Endothelial cell (in vitro differentiated cells): ENCODE measurements at regions not wholly inside any gene's neighbourhood (a gene's known extent, or its start where the extent isn't known, plus 50 kb on each side); places are given as distances from the start of the nearest gene placed in this dataset.

ENCODE experiments used
- DNase-seq: peaks from one replicate; pipeline ENCODE4 v3.0.0; 2021; ENCODE audit warnings: low spot score
- H3K27ac Mint-ChIP-seq: one replicate; pipeline ENCODE4 v1.8.0; 2021; ENCODE audit warnings: mixed read lengths, inconsistent platforms; ENCODE audit not compliant: unreplicated experiment
- H3K27me3 Mint-ChIP-seq: one replicate; pipeline ENCODE4 v1.8.0; 2021; ENCODE audit warnings: mild to moderate bottlenecking, moderate library complexity, mixed read lengths, inconsistent platforms; ENCODE audit not compliant: unreplicated experiment
- H3K36me3 Mint-ChIP-seq: one replicate; pipeline ENCODE4 v1.8.0; 2021; ENCODE audit warnings: mild to moderate bottlenecking, low read depth, mixed read lengths, inconsistent platforms; ENCODE audit not compliant: unreplicated experiment
- H3K4me1 Mint-ChIP-seq: one replicate; pipeline ENCODE4 v1.8.0; 2021; ENCODE audit warnings: mild to moderate bottlenecking, mixed read lengths, inconsistent platforms; ENCODE audit not compliant: unreplicated experiment
- H3K4me3 Mint-ChIP-seq: one replicate; pipeline ENCODE4 v1.8.0; 2021; ENCODE audit warnings: mild to moderate bottlenecking, mixed read lengths, inconsistent platforms; ENCODE audit not compliant: unreplicated experiment
- H3K9me3 Mint-ChIP-seq: one replicate; pipeline ENCODE4 v1.8.0; 2021; ENCODE audit warnings: mixed read lengths, inconsistent platforms; ENCODE audit not compliant: unreplicated experiment
- TF ChIP-seq, protein P1 (sequence below): fragments of 200-600 bp; sonication (generic); IDR thresholded peaks from one replicate; pipeline ENCODE4 v1.5.0; 2021; ENCODE audit warnings: antibody characterized with exemption; ENCODE audit not compliant: unreplicated experiment

DNA sequence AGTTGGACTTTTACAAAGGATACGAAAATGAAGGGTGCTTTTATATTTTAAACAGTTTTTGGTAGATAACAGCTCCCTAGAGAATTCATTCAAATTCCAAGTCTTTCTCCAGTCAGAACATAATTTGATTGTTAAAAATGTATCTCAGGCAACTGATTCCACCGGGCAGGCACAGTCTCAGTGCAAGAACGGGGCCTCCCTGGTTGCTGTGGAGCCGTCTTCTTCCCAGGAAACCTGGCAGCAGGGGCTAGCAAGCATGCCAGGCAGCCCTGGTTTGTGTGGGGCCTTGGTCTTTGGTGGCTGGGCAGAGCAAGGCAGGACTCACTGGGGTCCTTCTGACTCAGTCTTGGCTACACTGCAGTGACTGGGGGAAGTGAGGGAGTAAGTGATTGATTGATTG, 143.5 kb downstream of the NXNL2 start:
- Mint-ChIP-seq H3K27ac (no peak overlapping the region), H3K4me1 (no peaks in the 10 kb centered on the region), H3K36me3 (no peaks in the 10 kb centered on the region), H3K9me3 (no peaks in the 10 kb centered on the region), H3K27me3 (no peaks in the 10 kb centered on the region), H3K4me3 (no peak overlapping the region)
- TF ChIP-seq, protein P1, sequence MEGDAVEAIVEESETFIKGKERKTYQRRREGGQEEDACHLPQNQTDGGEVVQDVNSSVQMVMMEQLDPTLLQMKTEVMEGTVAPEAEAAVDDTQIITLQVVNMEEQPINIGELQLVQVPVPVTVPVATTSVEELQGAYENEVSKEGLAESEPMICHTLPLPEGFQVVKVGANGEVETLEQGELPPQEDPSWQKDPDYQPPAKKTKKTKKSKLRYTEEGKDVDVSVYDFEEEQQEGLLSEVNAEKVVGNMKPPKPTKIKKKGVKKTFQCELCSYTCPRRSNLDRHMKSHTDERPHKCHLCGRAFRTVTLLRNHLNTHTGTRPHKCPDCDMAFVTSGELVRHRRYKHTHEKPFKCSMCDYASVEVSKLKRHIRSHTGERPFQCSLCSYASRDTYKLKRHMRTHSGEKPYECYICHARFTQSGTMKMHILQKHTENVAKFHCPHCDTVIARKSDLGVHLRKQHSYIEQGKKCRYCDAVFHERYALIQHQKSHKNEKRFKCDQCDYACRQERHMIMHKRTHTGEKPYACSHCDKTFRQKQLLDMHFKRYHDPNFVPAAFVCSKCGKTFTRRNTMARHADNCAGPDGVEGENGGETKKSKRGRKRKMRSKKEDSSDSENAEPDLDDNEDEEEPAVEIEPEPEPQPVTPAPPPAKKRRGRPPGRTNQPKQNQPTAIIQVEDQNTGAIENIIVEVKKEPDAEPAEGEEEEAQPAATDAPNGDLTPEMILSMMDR, result no peak
- DNase-seq, result no peak

DNA sequence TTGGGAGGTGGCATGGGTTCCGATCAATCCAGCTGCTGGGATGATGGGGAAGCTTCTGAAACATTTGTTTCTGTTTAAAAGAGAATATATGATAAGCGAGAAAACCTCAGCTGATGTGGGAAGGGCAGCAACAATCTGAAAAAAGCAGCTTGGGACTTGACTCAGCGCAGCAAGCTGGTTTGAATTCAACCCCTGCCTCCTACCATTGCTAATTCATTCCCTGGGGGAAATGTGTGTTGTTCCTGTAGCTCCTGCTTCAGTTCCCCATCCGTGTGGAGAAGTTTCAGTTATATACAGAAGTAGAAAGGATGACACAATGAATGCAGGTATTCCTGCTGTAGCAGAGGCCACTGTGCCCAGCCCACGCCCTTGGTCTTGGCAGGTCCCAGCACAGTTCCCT, 145.1 kb downstream of the NXNL2 start:
- Mint-ChIP-seq H3K36me3 (no peaks in the 10 kb centered on the region), H3K4me3 (no peak overlapping the region), H3K9me3 (no peaks in the 10 kb centered on the region), H3K27ac (no peak overlapping the region), H3K4me1 (no peaks in the 10 kb centered on the region), H3K27me3 (no peaks in the 10 kb centered on the region)
- TF ChIP-seq, protein P1, result no peak
- DNase-seq, result no peak

DNA sequence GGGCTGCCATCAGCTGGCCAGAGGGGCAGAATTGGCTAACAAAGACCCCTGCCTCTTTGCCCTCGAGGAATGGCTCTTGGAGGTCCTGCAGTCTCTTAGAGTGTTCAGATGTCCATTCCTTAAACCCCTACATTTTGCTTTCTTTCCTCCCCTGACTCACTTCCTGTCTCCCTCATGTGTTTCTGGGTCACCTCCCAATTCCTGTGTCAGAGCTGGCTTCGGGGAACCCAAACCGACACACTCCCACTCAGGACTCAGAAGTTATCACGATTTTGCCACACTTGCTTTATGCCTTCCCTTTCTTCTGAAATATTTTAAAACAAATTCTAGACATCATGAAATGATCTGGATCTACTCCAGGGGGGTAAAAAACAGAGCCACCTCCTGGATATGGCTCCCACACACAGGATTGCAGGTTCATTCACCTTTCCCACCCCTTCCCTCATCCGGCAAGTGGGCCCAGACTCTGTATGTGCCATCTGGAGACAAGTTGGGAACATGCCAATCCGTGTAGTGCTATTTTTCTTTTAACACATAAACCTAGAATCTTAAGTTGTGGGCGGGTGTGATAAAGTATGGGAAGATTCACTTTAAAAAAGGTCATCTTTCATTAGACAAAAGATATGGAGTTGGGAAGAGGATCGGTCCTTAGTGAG, 145.7 kb downstream of the NXNL2 start:
- H3K27ac Mint-ChIP-seq, result no peak overlapping the region

DNA sequence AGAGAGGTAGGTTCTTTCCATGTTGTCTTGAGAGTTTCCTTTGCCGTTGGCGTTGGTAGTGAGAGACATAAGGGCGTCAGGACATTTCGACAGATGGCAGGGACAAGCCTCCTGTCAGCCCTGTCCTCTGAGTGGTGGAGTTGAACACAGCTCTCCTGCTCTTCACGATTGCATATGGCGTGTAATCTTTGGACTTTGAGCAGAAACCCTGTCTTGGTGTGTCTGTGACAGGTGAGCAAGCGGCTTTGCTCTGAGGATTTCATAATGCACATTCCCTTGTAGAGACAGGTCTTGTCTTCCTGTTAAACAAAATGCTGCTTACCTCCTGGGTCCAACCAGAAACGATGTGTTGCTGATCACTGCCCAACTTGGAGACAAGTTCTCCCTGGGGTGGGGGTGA, 146.5 kb downstream of the NXNL2 start:
- no peaks in the 10 kb centered on the region for H3K4me1 Mint-ChIP-seq

More for the DNA sequence above, 145.7 kb downstream of the NXNL2 start:
- no peak overlapping the region for H3K4me3 Mint-ChIP-seq
- no peaks in the 10 kb centered on the region for H3K9me3 Mint-ChIP-seq
- no peaks in the 10 kb centered on the region for H3K36me3 Mint-ChIP-seq
- no peak for DNase-seq
- H3K27me3 Mint-ChIP-seq, result no peaks in the 10 kb centered on the region
- no peaks in the 10 kb centered on the region for H3K4me1 Mint-ChIP-seq
- TF ChIP-seq, protein P1, result no peak

DNA sequence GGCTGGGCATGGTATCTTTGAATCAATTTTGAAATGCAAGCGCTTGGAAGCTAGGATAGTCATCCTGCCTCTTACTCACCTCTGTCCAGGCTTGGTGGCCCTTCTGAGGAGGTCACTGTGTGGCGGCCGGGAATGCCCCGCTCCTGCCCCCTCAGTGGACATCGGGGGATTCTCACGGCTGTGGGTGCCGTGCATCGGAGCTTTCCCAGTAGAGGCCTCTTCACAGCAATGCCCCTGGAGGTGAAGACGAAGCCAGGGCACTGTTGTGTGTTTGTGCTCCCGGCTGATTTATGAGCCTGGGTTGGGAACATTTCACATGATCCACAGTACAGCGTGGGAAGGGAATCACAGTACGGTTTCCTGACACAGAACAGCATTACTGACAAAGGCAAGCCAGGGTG, 147.5 kb downstream of the NXNL2 start:
- no peaks in the 10 kb centered on the region for H3K36me3 Mint-ChIP-seq
- H3K27ac Mint-ChIP-seq, result no peak overlapping the region
- H3K4me1 Mint-ChIP-seq, result no peaks in the 10 kb centered on the region
- TF ChIP-seq, protein P1, result no peak
- H3K9me3 Mint-ChIP-seq, result no peaks in the 10 kb centered on the region
- H3K27me3 Mint-ChIP-seq, result peaks cover 2% of the 10 kb centered on the region
- no peak for DNase-seq
- H3K4me3 Mint-ChIP-seq, result no peak overlapping the region

More for the DNA sequence above, 146.5 kb downstream of the NXNL2 start:
- Mint-ChIP-seq H3K36me3 (no peaks in the 10 kb centered on the region), H3K27me3 (peaks cover 1% of the 10 kb centered on the region), H3K4me3 (no peak overlapping the region), H3K9me3 (no peaks in the 10 kb centered on the region), H3K27ac (no peak overlapping the region)
- no peak for DNase-seq
- TF ChIP-seq, protein P1, result no peak
